ENCODE measurements at regions not wholly inside any gene's neighbourhood (a gene's known extent, or its start where the extent isn't known, plus 50 kb on each side); places are given as distances from the start of the nearest gene placed in this dataset.

DNA sequence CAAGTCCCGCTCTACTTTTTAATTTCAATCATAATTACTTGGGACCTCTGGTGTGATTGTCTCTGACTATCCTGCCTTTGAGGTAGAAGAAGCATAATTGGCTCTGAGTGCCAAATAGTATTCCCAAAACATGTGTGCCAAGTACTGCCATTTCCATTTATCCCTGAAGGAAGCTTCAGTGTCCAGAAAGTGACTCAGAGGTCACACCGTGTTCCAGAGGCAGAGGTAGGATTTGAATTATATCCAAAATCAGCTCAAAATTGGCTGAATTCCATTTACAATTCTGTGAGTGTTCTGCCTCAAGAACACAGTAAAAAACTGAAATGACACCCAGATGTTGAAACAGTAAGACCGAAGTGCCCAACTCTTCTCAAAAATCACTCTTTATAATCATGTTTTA lies 255.3 kb downstream of the RSL24D1 start:
- TF ChIP-seq CTCF (conservative IDR thresholded peaks at IDR 0.05; ENCODE audit: low read length) (no peak), EZH2phosphoT487 (IDR thresholded peaks at IDR 0.05; ENCODE audit: borderline replicate concordance) (no peak)

Data from Loucy (cell line).